ENCODE measurements at regions not wholly inside any gene's neighbourhood (a gene's known extent, or its start where the extent isn't known, plus 50 kb on each side); places are given as distances from the start of the nearest gene placed in this dataset.
A peak's percentile ranks its signal among the peaks of the same experiment; 100 is the strongest.

DNA sequence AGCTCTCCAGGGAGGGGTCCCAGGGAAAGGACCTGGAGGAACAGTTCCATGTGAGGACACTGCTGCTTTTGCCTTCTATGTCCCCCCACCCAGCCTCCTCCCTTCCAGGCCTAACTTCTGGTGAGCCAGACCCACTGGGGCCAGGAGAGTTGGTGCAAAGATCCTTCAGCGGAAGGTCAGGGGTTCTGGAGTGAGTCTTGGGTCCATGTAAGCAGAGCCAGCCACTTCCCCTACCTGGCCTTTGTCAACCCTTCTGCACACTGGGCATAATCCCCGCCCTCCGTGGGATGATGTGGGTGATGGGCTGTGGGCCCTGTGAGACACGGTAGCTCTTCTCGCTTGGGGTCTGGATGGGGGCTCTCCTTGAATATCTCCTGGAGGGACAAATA, 76.9 kb downstream of the RHOB start:
- no peak for DNase-seq

DNA sequence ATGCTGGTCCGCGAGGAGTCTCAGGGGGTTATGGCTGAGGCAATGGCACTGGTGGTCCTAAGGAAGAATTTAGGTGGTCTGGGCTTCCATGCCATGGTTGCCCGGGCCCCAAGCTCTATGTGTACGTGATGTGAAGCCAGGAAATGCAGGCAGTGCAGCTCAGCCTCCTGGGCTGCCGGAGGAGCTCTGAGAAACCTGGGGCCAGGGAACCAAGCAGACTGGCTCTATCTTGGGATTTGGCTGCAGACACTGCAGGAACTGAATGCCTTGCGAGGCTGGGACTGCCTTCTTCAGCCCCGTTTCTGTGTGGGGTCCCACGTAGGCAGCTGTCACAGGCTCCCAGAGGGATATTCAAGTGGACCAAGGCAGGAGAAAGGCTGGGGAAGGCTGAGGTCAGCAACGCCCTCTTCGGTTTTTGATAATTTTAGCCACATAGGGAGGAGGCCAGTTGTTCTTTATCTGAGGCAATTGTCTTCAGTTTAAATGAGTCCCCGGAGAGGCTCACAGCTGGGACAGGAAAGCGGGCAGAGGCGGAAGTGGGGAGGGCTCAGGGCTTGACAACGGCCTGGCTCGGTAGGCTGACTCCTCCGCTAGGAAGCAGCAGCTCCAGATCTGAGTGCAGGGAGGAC, 77.7 kb downstream of the RHOB start:
- peak in 1 of 3 experiments; percentile 46 for DNase-seq

DNA sequence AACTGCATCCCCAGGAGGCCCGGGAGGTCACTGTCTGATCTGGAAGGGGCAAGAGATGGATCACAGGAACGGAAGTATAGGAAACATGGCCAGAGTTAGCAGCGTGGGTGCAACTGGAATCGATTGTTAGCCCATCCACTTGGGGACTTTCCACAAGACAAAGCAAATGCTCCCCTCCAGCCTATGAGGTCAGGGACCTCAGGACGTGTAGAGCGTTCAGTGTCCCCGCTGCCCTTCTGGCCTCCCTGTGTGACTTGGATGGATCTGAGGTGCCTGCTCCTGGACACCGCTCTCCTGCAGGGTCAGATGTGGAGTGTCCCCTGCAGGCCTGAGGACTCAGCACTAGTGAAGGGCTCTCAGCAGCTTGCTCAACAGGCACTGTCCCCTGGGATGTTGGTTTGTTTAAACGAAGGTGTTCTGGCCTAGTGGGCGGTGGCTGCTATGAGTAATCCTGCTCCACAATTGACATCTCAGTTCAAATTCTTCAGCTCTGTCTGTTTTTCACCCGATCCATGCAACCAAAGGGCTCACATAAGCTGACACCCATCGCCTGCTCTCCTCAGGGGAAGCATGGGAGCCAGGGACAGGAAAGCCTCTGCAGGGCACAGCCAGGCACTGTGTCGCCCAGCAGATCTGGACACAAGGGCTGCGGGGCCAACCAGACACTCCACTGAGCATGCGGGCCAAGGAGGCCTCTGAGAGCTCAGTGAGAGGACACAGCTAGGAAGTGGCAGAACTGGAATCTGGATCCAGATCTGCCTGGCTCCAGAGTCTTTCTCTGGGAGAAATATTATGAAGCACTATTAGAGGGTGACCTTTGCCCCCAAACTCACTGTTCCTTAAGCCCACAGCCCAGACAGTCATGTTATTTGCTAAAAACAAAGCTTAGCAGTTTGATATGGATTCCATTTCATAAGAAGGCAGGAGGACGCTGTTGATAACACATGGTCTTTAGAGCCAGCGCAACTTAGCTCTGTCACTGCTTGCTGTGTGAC, 78.5 kb downstream of the RHOB start:
- peak in 1 of 3 experiments; percentile 65 for DNase-seq

DNA sequence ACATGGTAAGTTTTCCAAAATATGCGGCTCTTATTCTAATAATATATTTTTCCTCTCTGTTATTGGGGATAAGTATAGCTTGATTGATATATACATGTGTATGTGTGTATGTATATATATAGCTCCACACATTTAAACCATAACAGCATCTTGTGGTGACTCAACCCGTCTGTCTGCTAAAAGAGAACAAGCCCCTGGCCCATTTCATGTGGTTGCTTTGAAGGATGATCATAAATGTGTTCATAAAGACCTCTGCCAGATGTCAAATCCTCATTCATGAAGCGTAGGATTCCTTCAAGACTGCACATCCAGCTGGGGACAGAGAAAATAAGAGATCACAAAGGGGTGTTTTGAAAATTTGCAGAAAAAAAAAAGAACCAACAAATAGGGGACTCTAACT, 79.3 kb downstream of the RHOB start:
- no peak for DNase-seq

DNA sequence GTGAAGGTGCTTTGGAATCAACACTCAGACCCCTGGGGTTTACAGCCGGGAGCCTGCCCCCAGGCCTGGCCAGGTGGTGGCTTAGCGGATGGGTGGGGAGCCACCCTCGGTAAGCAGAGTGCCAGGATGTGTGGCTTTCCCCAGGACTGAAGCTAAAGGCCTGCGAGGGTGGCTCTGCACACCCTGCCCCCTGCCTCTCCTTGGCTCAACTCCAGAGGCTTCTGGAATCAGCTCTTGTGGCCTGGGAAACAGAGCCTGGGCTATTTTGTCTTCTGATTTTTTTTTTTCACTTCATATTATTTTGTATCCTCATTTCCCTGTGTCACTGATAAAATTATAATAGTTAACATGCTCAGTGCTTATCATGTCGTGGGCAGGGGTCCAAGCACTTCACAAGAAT, 79.8 kb downstream of the RHOB start:
- peak; percentile 16 to 64 (median 29) for DNase-seq

- DNase-seq = no peak
Measured at GRCh38 chr2:20528713-20529112, 81.8 kb downstream of the RHOB start.

- DNase-seq = no peak
Measured at GRCh38 chr2:20530520-20530919, 83.6 kb downstream of the RHOB start.

DNA sequence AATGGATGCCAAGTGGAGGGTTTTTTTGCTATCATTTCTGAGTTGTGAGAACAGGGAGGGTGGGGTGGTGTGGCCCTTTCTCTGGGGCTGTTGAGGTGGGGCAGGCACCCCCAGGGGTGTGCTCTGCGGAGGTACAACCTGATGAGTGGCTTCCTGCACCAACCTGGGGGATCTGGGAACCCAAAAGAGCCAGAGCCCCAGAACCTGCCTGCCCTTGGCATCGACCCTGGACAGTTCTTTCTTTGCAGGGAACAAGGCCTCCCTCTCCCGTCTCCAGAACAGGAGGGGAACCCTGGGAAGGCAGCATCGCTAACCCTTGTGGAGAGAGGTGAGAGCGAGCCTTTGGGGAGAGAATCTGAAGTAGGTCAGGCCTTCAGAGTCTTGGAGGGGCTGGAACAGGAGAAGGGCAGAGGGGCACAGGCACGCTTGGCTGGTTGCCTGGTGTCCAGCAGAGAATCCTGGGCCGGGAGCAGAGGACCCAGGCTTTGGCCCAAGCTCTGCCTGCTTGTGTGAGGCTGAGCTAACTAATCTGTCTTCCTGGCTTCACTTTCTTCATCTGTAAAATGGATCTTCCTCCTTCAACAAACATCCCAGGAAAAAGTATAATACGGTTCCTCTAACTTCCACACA, 84.9 kb downstream of the RHOB start:
- DNase-seq = no peak

GRCh38 chr2:20532634-20533437, 86.0 kb downstream of the RHOB start:
- no peak for DNase-seq

GRCh38 chr2:20533993-20534622, 87.2 kb downstream of the RHOB start:
- peak in 1 of 3 experiments; percentile 12 for DNase-seq

DNA sequence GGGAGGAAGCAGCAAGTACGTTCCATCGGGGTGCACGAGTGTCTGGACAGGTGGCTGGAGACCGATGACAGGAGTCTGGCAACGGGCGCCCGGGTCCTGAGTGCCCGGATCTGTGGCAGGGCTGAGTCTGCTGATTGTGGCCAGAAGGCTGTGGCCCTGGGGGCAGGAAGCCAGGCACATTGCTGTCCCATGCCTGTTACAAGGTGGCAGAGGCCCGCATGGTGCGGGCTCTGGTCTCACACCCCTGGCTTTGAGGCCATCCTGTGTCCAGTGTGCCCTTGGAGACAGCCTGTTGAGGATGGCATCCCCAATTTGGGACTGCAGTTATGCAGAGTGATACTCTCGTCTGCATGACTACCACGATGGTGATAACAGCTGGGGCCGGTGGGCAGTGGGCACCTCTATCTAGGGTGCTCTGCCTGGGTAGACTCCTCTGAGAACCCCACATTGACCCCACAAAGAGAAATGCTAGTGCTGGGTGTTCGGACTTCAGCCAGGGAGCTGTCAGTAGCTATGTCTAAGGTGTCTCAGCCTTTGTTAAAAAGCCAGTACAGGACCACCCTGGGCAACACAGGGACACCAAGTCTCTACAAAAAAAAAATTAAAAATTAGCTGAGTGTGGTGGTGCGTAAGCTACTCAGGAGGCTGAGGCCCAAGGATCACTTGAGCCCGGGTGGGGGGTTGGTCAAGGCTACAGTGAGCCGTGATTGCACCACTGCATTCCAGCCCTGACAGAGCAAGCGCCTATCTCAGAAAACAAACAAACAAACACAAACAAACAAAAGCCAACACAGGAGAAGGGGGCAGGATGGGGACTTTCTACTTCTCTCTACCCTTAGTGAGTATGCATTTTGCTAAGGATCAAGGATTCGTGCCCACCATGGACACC, 88.3 kb downstream of the RHOB start:
- no peak for DNase-seq

DNA sequence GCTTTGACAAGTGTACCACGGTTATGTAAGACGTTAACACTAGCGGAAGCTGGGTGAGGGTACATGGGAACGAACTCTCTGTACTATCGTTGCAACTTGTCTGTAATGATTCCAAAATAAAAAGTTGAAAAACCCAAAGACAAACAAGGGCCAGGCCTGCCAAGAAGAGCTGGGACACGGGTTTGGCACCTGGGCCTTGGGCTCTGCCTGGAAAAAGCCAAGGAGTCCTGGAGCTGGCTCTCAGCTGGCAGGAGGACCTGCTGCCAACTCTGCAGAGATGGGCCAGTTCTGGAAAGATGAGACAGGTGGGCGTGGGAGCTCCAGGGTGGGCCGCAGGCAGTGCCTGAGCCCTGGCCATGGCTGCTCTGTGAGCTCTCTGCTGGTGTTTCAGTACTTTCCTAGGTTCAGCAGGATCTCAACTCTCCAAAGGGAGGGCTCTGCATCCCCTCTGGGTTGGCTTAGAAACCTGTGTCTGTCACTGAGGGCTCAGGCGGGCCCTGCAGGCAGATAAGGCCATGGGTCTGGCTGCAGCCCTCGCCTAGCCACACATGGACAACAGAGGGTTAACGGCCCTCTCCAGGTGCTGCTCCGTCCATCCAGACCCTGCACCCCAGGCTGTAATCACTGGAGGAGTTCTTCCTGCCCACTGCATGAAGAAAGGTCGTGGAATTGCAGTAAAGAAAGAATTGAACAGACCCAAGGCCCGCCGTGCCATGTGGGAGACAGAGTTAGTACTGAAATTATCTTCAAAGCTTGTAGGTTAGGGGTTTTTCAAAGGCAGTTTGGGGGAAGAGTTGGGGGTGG, 89.9 kb downstream of the RHOB start:
- no peak for DNase-seq

DNA sequence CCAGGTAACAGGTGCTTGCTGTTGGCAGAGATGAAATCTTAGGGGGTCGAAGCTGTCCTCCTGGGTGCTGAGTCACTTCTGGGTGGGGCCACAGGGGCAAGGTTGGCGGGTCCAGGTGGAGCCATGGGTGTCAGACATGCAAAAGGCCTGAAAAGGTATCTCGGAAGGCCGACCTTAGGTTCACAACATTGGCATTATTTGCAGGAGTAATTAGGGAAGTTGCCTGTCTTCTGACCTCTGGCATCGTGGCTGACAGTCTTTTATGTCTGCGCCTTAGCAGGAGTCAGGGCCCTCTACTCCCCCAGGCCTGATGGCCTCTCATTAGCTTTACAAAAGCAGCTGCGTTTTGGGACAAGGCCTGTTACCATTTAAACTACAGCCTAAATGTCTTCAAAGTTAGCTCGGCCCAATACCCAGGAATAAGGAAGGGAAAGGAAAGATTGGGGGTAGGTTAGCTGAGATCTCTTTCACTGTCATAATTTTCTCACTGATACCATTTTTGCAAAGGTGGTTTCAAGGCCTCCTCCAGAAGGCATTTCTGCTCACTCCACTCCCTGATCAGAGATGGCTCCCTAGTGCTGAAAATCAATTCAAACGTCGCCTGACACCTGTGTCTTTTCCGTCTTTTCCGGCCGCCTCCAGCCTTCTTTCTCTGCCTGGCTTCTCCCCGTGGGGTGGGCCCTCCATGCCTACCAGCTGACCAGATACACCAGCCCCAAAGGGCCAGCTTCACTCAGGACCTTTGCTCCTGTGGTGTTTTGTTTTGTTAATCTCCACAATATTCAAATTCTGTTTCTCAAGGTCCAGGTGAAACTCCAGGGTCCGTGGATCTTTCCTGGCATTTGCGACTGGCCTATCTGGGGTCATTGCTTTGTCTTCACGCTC, 90.8 kb downstream of the RHOB start:
- no peak for DNase-seq

- DNase-seq = peak in 2 of 3 experiments; percentile 10 to 82
Measured at GRCh38 chr2:20538308-20539132, 91.6 kb downstream of the RHOB start.

GRCh38 chr2:20539133-20539719, 92.4 kb downstream of the RHOB start:
- no peak for DNase-seq

DNA sequence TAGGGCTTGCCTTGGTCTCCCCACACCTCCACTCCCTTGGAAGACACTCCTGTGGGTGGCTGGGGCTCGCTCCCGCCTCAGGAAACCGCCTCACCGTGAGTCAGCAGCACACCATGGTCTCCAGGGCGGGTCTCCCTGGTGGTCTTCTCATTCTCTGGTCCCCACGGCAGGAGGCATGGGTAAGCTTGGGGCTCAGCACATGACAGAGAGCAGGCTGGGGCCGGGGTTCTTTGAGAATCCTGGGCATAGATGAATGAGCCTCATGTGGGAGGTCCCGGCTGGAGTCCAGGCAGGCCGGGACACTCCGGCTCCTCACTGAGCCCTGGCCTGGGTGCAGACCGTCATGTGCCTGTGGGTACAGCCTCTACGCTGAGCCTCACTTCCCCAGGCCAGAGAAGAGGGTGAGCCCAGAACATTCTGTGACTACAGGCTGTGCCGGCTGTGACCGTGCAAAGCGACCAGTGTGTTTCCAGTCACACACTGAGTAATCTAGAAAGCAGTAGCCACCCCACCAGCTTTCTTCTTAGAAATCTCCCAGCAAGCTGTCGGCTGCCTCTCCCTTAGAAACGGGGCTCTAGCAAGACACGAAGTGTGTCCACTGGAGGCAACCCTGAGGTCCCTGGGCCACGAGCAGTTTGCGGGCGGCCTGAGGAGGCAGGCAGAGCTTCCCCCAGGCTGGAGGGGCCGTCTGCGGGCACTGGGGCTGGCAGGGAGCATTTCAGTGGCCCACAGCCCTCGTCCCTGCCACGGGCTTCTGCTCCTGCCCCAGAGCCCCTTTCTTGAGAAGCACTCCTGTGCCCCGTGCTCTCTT, 93.1 kb downstream of the RHOB start:
- DNase-seq = no peak

All from NCI-H1417 (cell line).